Nephron progenitor cell (in vitro differentiated cells): ENCODE measurements at regions not wholly inside any gene's neighbourhood (a gene's known extent, or its start where the extent isn't known, plus 50 kb on each side); places are given as distances from the start of the nearest gene placed in this dataset.

Experiments used
- DNase-seq: peaks from one replicate; pipeline ENCODE4 v3.0.0; 2021
- H3K27ac Mint-ChIP-seq: 2 replicates; pipeline ENCODE4 v1.8.0; 2021; ENCODE audit warnings: mild to moderate bottlenecking, moderate library complexity, mixed read lengths
- H3K27me3 Mint-ChIP-seq: 2 replicates; pipeline ENCODE4 v1.8.0; 2021; ENCODE audit warnings: mild to moderate bottlenecking, low read depth, mixed read lengths; ENCODE audit not compliant: poor library complexity
- H3K36me3 Mint-ChIP-seq: 2 replicates; pipeline ENCODE4 v1.8.0; 2021; ENCODE audit warnings: low read depth, mixed read lengths
- H3K4me1 Mint-ChIP-seq: 2 replicates; pipeline ENCODE4 v1.8.0; 2021; ENCODE audit warnings: mixed read lengths
- H3K4me3 Mint-ChIP-seq: 2 replicates; pipeline ENCODE4 v1.8.0; 2021; ENCODE audit warnings: mild to moderate bottlenecking, moderate library complexity, mixed read lengths
- H3K9me3 Mint-ChIP-seq: 2 replicates; pipeline ENCODE4 v1.8.0; 2021; ENCODE audit warnings: mild to moderate bottlenecking, moderate library complexity, mixed read lengths
- TF ChIP-seq, protein P1 (sequence below): fragments of 200-600 bp; sonication (generic); IDR thresholded peaks from 2 replicates; pipeline ENCODE4 v1.5.0; 2021; ENCODE audit warnings: antibody characterized with exemption

DNA sequence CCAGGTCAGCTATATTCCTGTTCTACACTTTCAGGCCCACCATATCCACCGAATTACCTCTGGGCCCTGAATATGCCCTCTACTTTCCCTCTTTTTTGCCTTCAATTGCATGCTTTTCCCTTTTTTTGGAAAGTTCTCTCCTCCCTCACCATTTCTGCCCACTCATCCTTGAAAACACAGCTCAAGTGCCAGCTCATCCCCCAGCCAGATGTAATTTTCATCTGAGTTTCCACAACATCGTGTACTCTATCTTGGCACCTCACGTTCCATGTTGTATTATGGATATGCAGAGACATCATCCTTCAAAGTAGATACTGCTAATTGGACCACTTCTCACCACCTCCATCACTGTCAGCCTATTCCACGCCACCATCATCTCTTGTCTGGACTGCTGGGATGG is 129.8 kb upstream of the HSD17B12 start:
- no peak overlapping the region for H3K4me3 Mint-ChIP-seq
- H3K27me3 Mint-ChIP-seq: peaks cover 69% of the 10 kb centered on the region

DNA sequence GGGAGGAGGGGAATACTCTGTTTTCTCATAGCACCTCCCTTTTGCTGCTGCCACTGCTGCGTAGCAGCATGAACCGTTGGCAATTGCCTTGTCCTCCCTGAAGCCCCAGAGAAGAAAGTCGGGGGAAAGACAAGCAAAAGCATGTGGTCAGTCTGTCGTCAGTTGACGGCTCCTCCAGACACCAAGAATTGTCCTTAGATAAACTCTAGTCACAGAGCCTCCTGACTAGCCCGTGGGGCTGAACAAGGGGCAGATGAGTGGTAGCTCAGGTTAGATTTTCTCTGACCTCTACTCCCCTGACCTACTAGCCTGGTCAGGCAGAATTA is 126.4 kb upstream of the HSD17B12 start:
- Mint-ChIP-seq H3K27me3 (peaks cover 73% of the 10 kb centered on the region), H3K27ac (no peak overlapping the region), H3K36me3 (no peaks in the 10 kb centered on the region), H3K4me3 (no peak overlapping the region), H3K9me3 (no peaks in the 10 kb centered on the region), H3K4me1 (peaks cover 56% of the 10 kb centered on the region)
- DNase-seq: no peak
- TF ChIP-seq, protein P1, sequence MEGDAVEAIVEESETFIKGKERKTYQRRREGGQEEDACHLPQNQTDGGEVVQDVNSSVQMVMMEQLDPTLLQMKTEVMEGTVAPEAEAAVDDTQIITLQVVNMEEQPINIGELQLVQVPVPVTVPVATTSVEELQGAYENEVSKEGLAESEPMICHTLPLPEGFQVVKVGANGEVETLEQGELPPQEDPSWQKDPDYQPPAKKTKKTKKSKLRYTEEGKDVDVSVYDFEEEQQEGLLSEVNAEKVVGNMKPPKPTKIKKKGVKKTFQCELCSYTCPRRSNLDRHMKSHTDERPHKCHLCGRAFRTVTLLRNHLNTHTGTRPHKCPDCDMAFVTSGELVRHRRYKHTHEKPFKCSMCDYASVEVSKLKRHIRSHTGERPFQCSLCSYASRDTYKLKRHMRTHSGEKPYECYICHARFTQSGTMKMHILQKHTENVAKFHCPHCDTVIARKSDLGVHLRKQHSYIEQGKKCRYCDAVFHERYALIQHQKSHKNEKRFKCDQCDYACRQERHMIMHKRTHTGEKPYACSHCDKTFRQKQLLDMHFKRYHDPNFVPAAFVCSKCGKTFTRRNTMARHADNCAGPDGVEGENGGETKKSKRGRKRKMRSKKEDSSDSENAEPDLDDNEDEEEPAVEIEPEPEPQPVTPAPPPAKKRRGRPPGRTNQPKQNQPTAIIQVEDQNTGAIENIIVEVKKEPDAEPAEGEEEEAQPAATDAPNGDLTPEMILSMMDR: no peak

More for the DNA sequence above, 129.8 kb upstream of the HSD17B12 start:
- no peak overlapping the region for H3K27ac Mint-ChIP-seq
- DNase-seq: no peak
- TF ChIP-seq, protein P1: no peak
- H3K36me3 Mint-ChIP-seq: no peaks in the 10 kb centered on the region
- peaks cover 27% of the 10 kb centered on the region for H3K4me1 Mint-ChIP-seq
- peaks cover 8% of the 10 kb centered on the region for H3K9me3 Mint-ChIP-seq

DNA sequence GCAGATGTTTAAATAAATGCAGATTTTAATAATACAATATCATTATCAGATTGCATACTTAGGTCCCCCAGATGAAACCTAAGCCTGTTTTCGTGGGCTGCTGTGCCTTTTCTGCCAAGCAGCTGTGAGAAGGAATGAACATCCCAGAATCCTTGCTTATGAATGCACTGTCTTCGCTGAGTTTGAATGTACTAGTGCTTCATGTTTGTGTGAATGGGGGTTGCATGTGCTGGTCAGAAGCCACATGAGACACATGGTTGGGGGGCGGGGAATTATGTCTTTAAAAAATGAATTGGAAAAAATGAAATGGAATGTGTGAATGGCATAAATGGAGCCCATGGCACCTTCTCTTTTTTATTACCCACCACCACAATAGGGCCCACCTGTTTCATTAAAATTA is 125.4 kb upstream of the HSD17B12 start:
- Mint-ChIP-seq H3K36me3 (no peaks in the 10 kb centered on the region), H3K4me1 (peaks cover 60% of the 10 kb centered on the region), H3K4me3 (no peak overlapping the region), H3K27ac (no peak overlapping the region), H3K27me3 (peaks cover 65% of the 10 kb centered on the region), H3K9me3 (no peaks in the 10 kb centered on the region)
- TF ChIP-seq, protein P1: no peak
- no peak for DNase-seq

DNA sequence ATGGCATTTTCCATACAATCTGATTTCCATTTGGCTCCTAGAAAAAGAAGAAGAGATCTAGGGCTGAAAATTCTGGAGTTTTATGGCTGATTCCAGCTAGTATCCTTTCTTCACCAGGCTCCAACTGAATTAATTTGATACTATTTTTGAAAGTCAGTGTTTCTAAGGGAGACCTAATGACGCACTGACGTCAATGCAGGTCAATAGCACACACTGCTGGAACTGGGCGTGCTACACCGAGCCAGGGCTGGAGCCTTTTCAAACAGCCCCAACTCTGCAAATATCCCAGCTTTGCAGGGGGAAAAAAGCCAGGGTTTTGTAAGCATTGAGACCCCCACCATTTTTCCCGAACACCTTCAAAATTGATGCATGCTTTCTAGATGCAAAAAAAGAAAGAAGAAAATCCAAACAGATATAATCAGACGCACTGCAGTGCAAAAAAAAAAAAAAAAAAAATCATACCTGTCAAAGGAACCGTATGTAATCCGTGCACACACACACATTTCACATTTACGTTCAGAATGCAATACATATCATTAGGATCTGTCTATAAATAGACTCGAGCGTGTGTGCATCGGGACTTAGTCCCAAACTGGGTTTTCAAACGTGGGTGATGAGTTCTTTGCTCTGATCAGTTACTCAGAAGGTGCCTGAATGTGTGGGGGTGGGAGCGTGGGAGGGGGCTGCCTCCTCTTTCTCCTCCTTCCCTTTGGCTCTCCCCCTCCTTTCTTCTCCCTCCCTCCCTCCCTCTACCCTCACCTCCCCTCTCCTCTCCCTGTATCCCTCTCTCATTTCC is 124.5 kb upstream of the HSD17B12 start:
- no peaks in the 10 kb centered on the region for H3K9me3 Mint-ChIP-seq
- no peak for DNase-seq
- TF ChIP-seq, protein P1: no peak
- H3K4me1 Mint-ChIP-seq: peaks cover 60% of the 10 kb centered on the region
- peak overlapping the region; percentile 80 for H3K4me3 Mint-ChIP-seq
- no peak overlapping the region for H3K27ac Mint-ChIP-seq
- H3K36me3 Mint-ChIP-seq: no peaks in the 10 kb centered on the region
- peaks cover 58% of the 10 kb centered on the region for H3K27me3 Mint-ChIP-seq

DNA sequence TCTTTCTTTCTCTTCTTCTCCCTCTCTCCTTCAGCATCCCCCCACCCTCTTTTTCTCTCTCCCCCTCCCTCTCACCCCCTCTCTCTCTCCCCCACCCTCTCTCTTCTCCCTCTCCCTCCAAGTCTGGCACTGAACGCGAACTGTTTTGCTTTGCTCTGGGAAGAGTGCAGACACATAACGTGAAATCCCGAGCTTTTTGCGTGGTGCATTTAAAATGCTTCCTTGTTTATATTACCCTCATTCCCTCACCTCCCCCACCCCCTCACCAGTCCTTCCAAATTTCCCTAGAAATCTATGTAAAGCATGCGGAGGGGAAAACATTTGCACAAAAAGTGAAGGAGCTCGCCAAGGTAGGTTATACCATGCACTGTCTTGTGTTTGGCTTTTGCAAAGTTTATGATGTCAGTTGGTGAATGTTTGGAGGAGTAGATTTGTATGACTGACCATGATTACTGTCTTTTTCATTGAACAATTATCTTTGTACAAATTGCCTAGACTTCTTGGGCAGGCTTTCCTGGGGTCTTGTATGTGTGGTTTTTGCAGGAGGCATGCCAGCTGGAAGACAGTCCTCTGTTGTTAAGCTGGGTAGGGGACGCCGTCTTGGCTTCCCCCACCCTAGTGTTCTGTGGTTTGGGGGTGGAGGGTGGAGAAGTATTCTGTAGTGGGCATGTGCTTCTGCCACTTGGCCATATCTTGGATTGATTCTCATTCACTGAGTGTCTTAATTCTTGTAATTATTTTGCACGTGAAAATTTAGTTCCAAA is 123.7 kb upstream of the HSD17B12 start:
- TF ChIP-seq, protein P1: no peak
- Mint-ChIP-seq H3K4me3 (peak overlapping the region; percentile 80), H3K27me3 (peaks cover 54% of the 10 kb centered on the region)

More for the DNA sequence above, 123.7 kb upstream of the HSD17B12 start:
- Mint-ChIP-seq H3K27ac (no peak overlapping the region), H3K9me3 (no peaks in the 10 kb centered on the region), H3K4me1 (peaks cover 60% of the 10 kb centered on the region), H3K36me3 (no peaks in the 10 kb centered on the region)
- no peak for DNase-seq
